GM18505 (cell line): ENCODE measurements at regions not wholly inside any gene's neighbourhood (a gene's known extent, or its start where the extent isn't known, plus 50 kb on each side); places are given as distances from the start of the nearest gene placed in this dataset.

Experiments
- ATAC-seq: cut with Tn5 transposase; IDR thresholded peaks from one replicate; pipeline ENCODE4 v1.9.1; 2021; ENCODE audit not compliant: unreplicated experiment
- POLR2A ChIP-seq: IDR thresholded peaks from 4 replicates; pipeline ENCODE4 v1.6.1; 2011; ENCODE audit warnings: borderline replicate concordance; ENCODE audit not compliant: insufficient read depth, insufficient read length; ENCODE audit errors: extremely low read depth

GRCh38 chr2:128876986-128877983, 558.6 kb upstream of the HS6ST1 start:
- TF ChIP-seq POLR2A: no peak

GRCh38 chr2:128879161-128879560, 560.5 kb upstream of the HS6ST1 start:
- no peak for ATAC-seq
- no peak for TF ChIP-seq POLR2A

More at GRCh38 chr2:128876986-128877983, 558.6 kb upstream of the HS6ST1 start:
- no peak for ATAC-seq

- no peak for ATAC-seq
- no peak for TF ChIP-seq POLR2A
Observed at GRCh38 chr2:128894896-128895295, 576.2 kb upstream of the HS6ST1 start.

GRCh38 chr2:128901572-128902391, 583.1 kb upstream of the HS6ST1 start:
- no peak for TF ChIP-seq POLR2A
- no peak for ATAC-seq

- no peak for TF ChIP-seq POLR2A
- ATAC-seq: no peak
Observed at GRCh38 chr2:128903637-128904036, 585.0 kb upstream of the HS6ST1 start.

- no peak for TF ChIP-seq POLR2A
- no peak for ATAC-seq
Observed at GRCh38 chr2:128911276-128911675, 592.6 kb upstream of the HS6ST1 start.

- ATAC-seq: no peak
- no peak for TF ChIP-seq POLR2A
Observed at GRCh38 chr2:128914320-128914719, 595.7 kb upstream of the HS6ST1 start.

- ATAC-seq: no peak
- TF ChIP-seq POLR2A: no peak
Observed at GRCh38 chr2:128921751-128922150, 603.1 kb upstream of the HS6ST1 start.

- TF ChIP-seq POLR2A: no peak
- no peak for ATAC-seq
Observed at GRCh38 chr2:128922154-128922553, 603.5 kb upstream of the HS6ST1 start.

- TF ChIP-seq POLR2A: no peak
- no peak for ATAC-seq
Observed at GRCh38 chr2:128925631-128926030, 607.0 kb upstream of the HS6ST1 start.

GRCh38 chr2:128930101-128930500, 611.4 kb upstream of the HS6ST1 start:
- ATAC-seq: no peak
- TF ChIP-seq POLR2A: no peak

- ATAC-seq: no peak
- TF ChIP-seq POLR2A: no peak
Observed at GRCh38 chr2:128940378-128940777, 621.7 kb upstream of the HS6ST1 start.

- ATAC-seq: no peak
- no peak for TF ChIP-seq POLR2A
Observed at GRCh38 chr2:128941751-128942150, 623.1 kb upstream of the HS6ST1 start.
